ENCODE measurements at regions not wholly inside any gene's neighbourhood (a gene's known extent, or its start where the extent isn't known, plus 50 kb on each side); places are given as distances from the start of the nearest gene placed in this dataset.

GRCh38 chr12:92482599-92482998, 220.2 kb upstream of the PLEKHG7 start:
- H2AFZ ChIP-seq (ENCODE audit: low read length), result no peak overlapping the region
- H3K27ac ChIP-seq (ENCODE audit: low read length), result no peak overlapping the region
- no peak overlapping the region for H3K9ac ChIP-seq (ENCODE audit: low read length)
- no peaks in the 10 kb centered on the region for H3K9me2 ChIP-seq (replicated peaks; ENCODE audit: insufficient read depth, low read length)
- no peak overlapping the region for H3K4me2 ChIP-seq (ENCODE audit: low read depth, low read length, poor library complexity, severe bottlenecking)
- no peaks in the 10 kb centered on the region for H3K9me3 ChIP-seq (ENCODE audit: low read length)
- H3K79me2 ChIP-seq (ENCODE audit: low read length), result no peaks in the 10 kb centered on the region
- no peak for DNase-seq
- H3K27me3 ChIP-seq (ENCODE audit: low read length), result no peaks in the 10 kb centered on the region
- H3K36me3 ChIP-seq (ENCODE audit: insufficient read depth, low read length), result no peaks in the 10 kb centered on the region
- H3K4me3 ChIP-seq (ENCODE audit: low read length), result no peak overlapping the region
- no peaks in the 10 kb centered on the region for H4K20me1 ChIP-seq (ENCODE audit: insufficient read depth, low read depth, low read length)
- H3K4me1 ChIP-seq (ENCODE audit: low read length), result no peaks in the 10 kb centered on the region

GRCh38 chr12:92481066-92481465, 221.7 kb upstream of the PLEKHG7 start:
- Histone ChIP-seq H3K4me2 (ENCODE audit: low read depth, low read length, poor library complexity, severe bottlenecking) (no peak overlapping the region), H4K20me1 (ENCODE audit: insufficient read depth, low read depth, low read length) (no peaks in the 10 kb centered on the region), H3K36me3 (ENCODE audit: insufficient read depth, low read length) (no peaks in the 10 kb centered on the region), H3K27ac (ENCODE audit: low read length) (no peak overlapping the region), H3K9me2 (replicated peaks; ENCODE audit: insufficient read depth, low read length) (no peaks in the 10 kb centered on the region), H3K9ac (ENCODE audit: low read length) (no peak overlapping the region), H3K79me2 (ENCODE audit: low read length) (no peaks in the 10 kb centered on the region), H3K9me3 (ENCODE audit: low read length) (no peaks in the 10 kb centered on the region), H3K4me1 (ENCODE audit: low read length) (no peaks in the 10 kb centered on the region), H3K4me3 (ENCODE audit: low read length) (no peak overlapping the region), H3K27me3 (ENCODE audit: low read length) (no peaks in the 10 kb centered on the region), H2AFZ (ENCODE audit: low read length) (no peak overlapping the region)
- DNase-seq, result no peak

GRCh38 chr12:92478692-92479091, 224.1 kb upstream of the PLEKHG7 start:
- Histone ChIP-seq H3K4me3 (ENCODE audit: low read length) (no peak overlapping the region), H3K27me3 (ENCODE audit: low read length) (no peaks in the 10 kb centered on the region), H3K79me2 (ENCODE audit: low read length) (no peaks in the 10 kb centered on the region), H2AFZ (ENCODE audit: low read length) (no peak overlapping the region), H4K20me1 (ENCODE audit: insufficient read depth, low read depth, low read length) (no peaks in the 10 kb centered on the region), H3K4me2 (ENCODE audit: low read depth, low read length, poor library complexity, severe bottlenecking) (no peak overlapping the region), H3K9me3 (ENCODE audit: low read length) (no peaks in the 10 kb centered on the region), H3K9ac (ENCODE audit: low read length) (no peak overlapping the region), H3K9me2 (replicated peaks; ENCODE audit: insufficient read depth, low read length) (no peaks in the 10 kb centered on the region), H3K36me3 (ENCODE audit: insufficient read depth, low read length) (no peaks in the 10 kb centered on the region), H3K27ac (ENCODE audit: low read length) (no peak overlapping the region), H3K4me1 (ENCODE audit: low read length) (no peaks in the 10 kb centered on the region)
- DNase-seq, result no peak

- Histone ChIP-seq H3K27me3 (ENCODE audit: low read length) (no peaks in the 10 kb centered on the region), H3K36me3 (ENCODE audit: insufficient read depth, low read length) (no peaks in the 10 kb centered on the region), H3K9ac (ENCODE audit: low read length) (no peak overlapping the region), H2AFZ (ENCODE audit: low read length) (no peak overlapping the region), H3K79me2 (ENCODE audit: low read length) (no peaks in the 10 kb centered on the region), H3K4me1 (ENCODE audit: low read length) (no peaks in the 10 kb centered on the region), H3K4me2 (ENCODE audit: low read depth, low read length, poor library complexity, severe bottlenecking) (no peak overlapping the region), H3K4me3 (ENCODE audit: low read length) (no peak overlapping the region), H4K20me1 (ENCODE audit: insufficient read depth, low read depth, low read length) (no peaks in the 10 kb centered on the region), H3K9me3 (ENCODE audit: low read length) (no peaks in the 10 kb centered on the region), H3K27ac (ENCODE audit: low read length) (no peak overlapping the region), H3K9me2 (replicated peaks; ENCODE audit: insufficient read depth, low read length) (no peaks in the 10 kb centered on the region)
- no peak for DNase-seq
Measured at GRCh38 chr12:92476844-92477243, 225.9 kb upstream of the PLEKHG7 start.

GRCh38 chr12:92473564-92473963, 229.2 kb upstream of the PLEKHG7 start:
- H3K9me3 ChIP-seq (ENCODE audit: low read length), result no peaks in the 10 kb centered on the region
- no peak overlapping the region for H3K27ac ChIP-seq (ENCODE audit: low read length)
- DNase-seq, result no peak
- no peaks in the 10 kb centered on the region for H3K9me2 ChIP-seq (replicated peaks; ENCODE audit: insufficient read depth, low read length)
- no peaks in the 10 kb centered on the region for H3K27me3 ChIP-seq (ENCODE audit: low read length)
- H3K79me2 ChIP-seq (ENCODE audit: low read length), result no peaks in the 10 kb centered on the region
- no peak overlapping the region for H3K4me2 ChIP-seq (ENCODE audit: low read depth, low read length, poor library complexity, severe bottlenecking)
- no peak overlapping the region for H3K9ac ChIP-seq (ENCODE audit: low read length)
- no peaks in the 10 kb centered on the region for H3K36me3 ChIP-seq (ENCODE audit: insufficient read depth, low read length)
- no peaks in the 10 kb centered on the region for H4K20me1 ChIP-seq (ENCODE audit: insufficient read depth, low read depth, low read length)
- no peak overlapping the region for H2AFZ ChIP-seq (ENCODE audit: low read length)
- no peaks in the 10 kb centered on the region for H3K4me1 ChIP-seq (ENCODE audit: low read length)
- H3K4me3 ChIP-seq (ENCODE audit: low read length), result no peak overlapping the region

- no peak for DNase-seq
- no peak overlapping the region for H2AFZ ChIP-seq (ENCODE audit: low read length)
- no peaks in the 10 kb centered on the region for H3K27me3 ChIP-seq (ENCODE audit: low read length)
- H3K9me3 ChIP-seq (ENCODE audit: low read length), result no peaks in the 10 kb centered on the region
- no peak overlapping the region for H3K27ac ChIP-seq (ENCODE audit: low read length)
- H3K9ac ChIP-seq (ENCODE audit: low read length), result no peak overlapping the region
- H3K4me3 ChIP-seq (ENCODE audit: low read length), result no peak overlapping the region
- H3K4me1 ChIP-seq (ENCODE audit: low read length), result no peaks in the 10 kb centered on the region
- no peaks in the 10 kb centered on the region for H3K79me2 ChIP-seq (ENCODE audit: low read length)
- no peak overlapping the region for H3K4me2 ChIP-seq (ENCODE audit: low read depth, low read length, poor library complexity, severe bottlenecking)
- H4K20me1 ChIP-seq (ENCODE audit: insufficient read depth, low read depth, low read length), result no peaks in the 10 kb centered on the region
- H3K36me3 ChIP-seq (ENCODE audit: insufficient read depth, low read length), result no peaks in the 10 kb centered on the region
- H3K9me2 ChIP-seq (replicated peaks; ENCODE audit: insufficient read depth, low read length), result no peaks in the 10 kb centered on the region
Measured at GRCh38 chr12:92472201-92472600, 230.6 kb upstream of the PLEKHG7 start.

GRCh38 chr12:92471551-92471950, 231.2 kb upstream of the PLEKHG7 start:
- H3K27me3 ChIP-seq (ENCODE audit: low read length), result no peaks in the 10 kb centered on the region
- H3K27ac ChIP-seq (ENCODE audit: low read length), result no peak overlapping the region
- H3K4me2 ChIP-seq (ENCODE audit: low read depth, low read length, poor library complexity, severe bottlenecking), result no peak overlapping the region
- H3K9me3 ChIP-seq (ENCODE audit: low read length), result no peaks in the 10 kb centered on the region
- no peaks in the 10 kb centered on the region for H3K36me3 ChIP-seq (ENCODE audit: insufficient read depth, low read length)
- no peaks in the 10 kb centered on the region for H3K4me1 ChIP-seq (ENCODE audit: low read length)
- H3K9ac ChIP-seq (ENCODE audit: low read length), result no peak overlapping the region
- no peak overlapping the region for H2AFZ ChIP-seq (ENCODE audit: low read length)
- DNase-seq, result no peak
- H3K9me2 ChIP-seq (replicated peaks; ENCODE audit: insufficient read depth, low read length), result no peaks in the 10 kb centered on the region
- H3K79me2 ChIP-seq (ENCODE audit: low read length), result no peaks in the 10 kb centered on the region
- no peaks in the 10 kb centered on the region for H4K20me1 ChIP-seq (ENCODE audit: insufficient read depth, low read depth, low read length)
- no peak overlapping the region for H3K4me3 ChIP-seq (ENCODE audit: low read length)

- H3K79me2 ChIP-seq (ENCODE audit: low read length), result no peaks in the 10 kb centered on the region
- DNase-seq, result no peak
- H3K4me1 ChIP-seq (ENCODE audit: low read length), result no peaks in the 10 kb centered on the region
- no peaks in the 10 kb centered on the region for H4K20me1 ChIP-seq (ENCODE audit: insufficient read depth, low read depth, low read length)
- H3K9ac ChIP-seq (ENCODE audit: low read length), result no peak overlapping the region
- no peaks in the 10 kb centered on the region for H3K9me2 ChIP-seq (replicated peaks; ENCODE audit: insufficient read depth, low read length)
- H3K9me3 ChIP-seq (ENCODE audit: low read length), result no peaks in the 10 kb centered on the region
- H3K4me3 ChIP-seq (ENCODE audit: low read length), result no peak overlapping the region
- no peak overlapping the region for H2AFZ ChIP-seq (ENCODE audit: low read length)
- no peak overlapping the region for H3K4me2 ChIP-seq (ENCODE audit: low read depth, low read length, poor library complexity, severe bottlenecking)
- H3K27me3 ChIP-seq (ENCODE audit: low read length), result no peaks in the 10 kb centered on the region
- H3K27ac ChIP-seq (ENCODE audit: low read length), result no peak overlapping the region
- H3K36me3 ChIP-seq (ENCODE audit: insufficient read depth, low read length), result no peaks in the 10 kb centered on the region
Measured at GRCh38 chr12:92470608-92471021, 232.2 kb upstream of the PLEKHG7 start.

GRCh38 chr12:92469837-92470236, 233.0 kb upstream of the PLEKHG7 start:
- no peak overlapping the region for H3K27ac ChIP-seq (ENCODE audit: low read length)
- H3K9me2 ChIP-seq (replicated peaks; ENCODE audit: insufficient read depth, low read length), result no peaks in the 10 kb centered on the region
- DNase-seq, result no peak
- no peak overlapping the region for H3K4me2 ChIP-seq (ENCODE audit: low read depth, low read length, poor library complexity, severe bottlenecking)
- H3K9ac ChIP-seq (ENCODE audit: low read length), result no peak overlapping the region
- no peak overlapping the region for H2AFZ ChIP-seq (ENCODE audit: low read length)
- H3K4me3 ChIP-seq (ENCODE audit: low read length), result no peak overlapping the region
- no peaks in the 10 kb centered on the region for H3K36me3 ChIP-seq (ENCODE audit: insufficient read depth, low read length)
- H3K79me2 ChIP-seq (ENCODE audit: low read length), result no peaks in the 10 kb centered on the region
- H3K9me3 ChIP-seq (ENCODE audit: low read length), result no peaks in the 10 kb centered on the region
- H4K20me1 ChIP-seq (ENCODE audit: insufficient read depth, low read depth, low read length), result no peaks in the 10 kb centered on the region
- H3K4me1 ChIP-seq (ENCODE audit: low read length), result no peaks in the 10 kb centered on the region
- no peaks in the 10 kb centered on the region for H3K27me3 ChIP-seq (ENCODE audit: low read length)

Measured in Karpas-422 (cell line).